ENCODE measurements at regions not wholly inside any gene's neighbourhood (a gene's known extent, or its start where the extent isn't known, plus 50 kb on each side); places are given as distances from the start of the nearest gene placed in this dataset.

- H3K4me3 ChIP-seq (replicated peaks in 1 of 2; ENCODE audit: low read depth in 1 of 2, low read length in 2 of 2) = no peak overlapping the region
- no peak overlapping the region for H3K9ac ChIP-seq (ENCODE audit: low read length)
- no peaks in the 10 kb centered on the region for H3K27me3 ChIP-seq (ENCODE audit: insufficient read depth, low read length)
- no peaks in the 10 kb centered on the region for H4K20me1 ChIP-seq (ENCODE audit: insufficient read depth)
- H3K27ac ChIP-seq (ENCODE audit: low read depth, low read length) = no peak overlapping the region
- ChIA-PET CTCF (no interaction called here), RAD21 (ENCODE audit: low non-redundant PET in 1 of 2, low total read pairs in 2 of 2, uncharacterized antibody in 2 of 2, unreplicated experiment in 2 of 2) (no interaction called here), POLR2A (no interaction called here)
- no peak for TF ChIP-seq RAD21 (IDR thresholded peaks at IDR 0.05; ENCODE audit: low read depth)
- TF ChIP-seq ZNF274 (IDR thresholded peaks at IDR 0.05; ENCODE audit: low read depth, low read length) = no peak
- no peak for TF ChIP-seq EZH2phosphoT487 (IDR thresholded peaks at IDR 0.05; ENCODE audit: borderline replicate concordance)
- TF ChIP-seq POLR2AphosphoS5 (IDR thresholded peaks at IDR 0.05; ENCODE audit: low read depth, low read length) = no peak
- TF ChIP-seq REST (IDR thresholded peaks at IDR 0.05; ENCODE audit: low read depth) = no peak
- no peak for TF ChIP-seq TCF7L2 (IDR thresholded peaks at IDR 0.05; ENCODE audit: borderline replicate concordance, extremely low read depth, insufficient read depth, insufficient read length)
- no peak for TF ChIP-seq MAX (IDR thresholded peaks at IDR 0.05)
- no peak for TF ChIP-seq FOSL1 (IDR thresholded peaks at IDR 0.05; ENCODE audit: low read depth)
- no peak for TF ChIP-seq ELF1 (IDR thresholded peaks at IDR 0.05; ENCODE audit: borderline replicate concordance, low read depth)
- no peak for TF ChIP-seq SRF (IDR thresholded peaks at IDR 0.05; ENCODE audit: low read depth)
- TF ChIP-seq CEBPB (IDR thresholded peaks at IDR 0.05; ENCODE audit: low read depth) = no peak
- no peak for TF ChIP-seq ATF3 (IDR thresholded peaks at IDR 0.05)
- no peak for TF ChIP-seq YY1 (IDR thresholded peaks at IDR 0.05; ENCODE audit: extremely low read depth, insufficient replicate concordance, low read depth, low read length)
- H2AFZ ChIP-seq (ENCODE audit: low read depth, low read length, poor library complexity, severe bottlenecking) = no peak overlapping the region
- intact Hi-C loops (cut with micrococcal nuclease) = no loop called here
- DNase-seq (ENCODE audit: low read depth, low spot score) (no peak), ATAC-seq (no peak)
- no TSS peak for BruUV-seq (replicated peaks)
- no peaks in the 10 kb centered on the region for H3K4me1 ChIP-seq (ENCODE audit: control insufficient read depth in 1 of 2, insufficient read depth in 2 of 2, low read length in 2 of 2)
- H3K79me2 ChIP-seq (ENCODE audit: insufficient read depth, low read length) = no peaks in the 10 kb centered on the region
- no peaks in the 10 kb centered on the region for H3K9me2 ChIP-seq (ENCODE audit: insufficient read depth)
- no peak overlapping the region for H3K4me2 ChIP-seq (ENCODE audit: low read length)
- no peaks in the 10 kb centered on the region for H3K36me3 ChIP-seq (ENCODE audit: control insufficient read depth in 1 of 2, insufficient read depth in 2 of 2, low read length in 2 of 2)
- no peaks in the 10 kb centered on the region; a peak in 1 of 4 replicates for H3K9me3 ChIP-seq (ENCODE audit: control insufficient read depth in 1 of 2, insufficient read depth in 1 of 2, low read depth in 1 of 2, low read length in 2 of 2)
Observed at GRCh38 chr2:6516674-6517073, 349.0 kb downstream of the CMPK2 start.

Measured in HCT116 (cell line).